H1 (cell line): ENCODE measurements at regions not wholly inside any gene's neighbourhood (a gene's known extent, or its start where the extent isn't known, plus 50 kb on each side); places are given as distances from the start of the nearest gene placed in this dataset.

Source experiments
- CTCF ChIA-PET: fragments of 300-600 bp; sonication (Branson Sonifier 250); formaldehyde crosslinking; loops from one replicate; lab custom pipeline; 2021; ENCODE audit not compliant: partially characterized antibody; lab: Charles Lee
- POLR2A ChIA-PET: fragments of 300-600 bp; sonication (Branson Sonifier 250); formaldehyde crosslinking; loops from one replicate; lab custom pipeline; 2021; ENCODE audit warnings: inconsistent platforms; ENCODE audit not compliant: partially characterized antibody; lab: Charles Lee
- DNase-seq, 2 experiments: peaks; one replicate each; pipeline versions ENCODE4 v3.0.0 to v3.0.0-alpha.2; 2010 to 2022; ENCODE audit warnings: low spot score in 2 of 2, low read depth in 1 of 2, mixed read lengths in 1 of 2
- FAIRE-seq: peaks from 2 replicates; lab custom pipeline; 2011; peaks lifted over from hg19 to GRCh38; lab: Jason Lieb, UNC
- H2AFZ ChIP-seq: 2 replicates; pipeline ENCODE4 v1.8.1; 2012; ENCODE audit warnings: low read length, inconsistent platforms
- H2AK5ac ChIP-seq: 2 replicates; pipeline ENCODE4 v1.6.1; 2013; ENCODE audit warnings: low read depth, low read length
- H2BK120ac ChIP-seq: replicated peaks from 2 replicates; pipeline ENCODE3; 2013; ENCODE audit warnings: low read depth, low read length, inconsistent platforms
- H2BK12ac ChIP-seq: 2 replicates; pipeline ENCODE4 v1.6.1; 2013; ENCODE audit warnings: low read depth, low read length
- H2BK15ac ChIP-seq: 2 replicates; pipeline ENCODE4 v1.6.1; 2013; ENCODE audit warnings: low read length
- H2BK20ac ChIP-seq: 2 replicates; pipeline ENCODE4 v1.6.1; 2013; ENCODE audit warnings: low read length
- H2BK5ac ChIP-seq: 2 replicates; pipeline ENCODE4 v1.6.1; 2013; ENCODE audit warnings: low read depth, low read length
- H3K14ac ChIP-seq: 2 replicates; pipeline ENCODE4 v1.6.1; 2013; ENCODE audit warnings: inconsistent platforms; ENCODE audit not compliant: insufficient read length
- H3K18ac ChIP-seq: 2 replicates; pipeline ENCODE4 v1.6.1; 2013; ENCODE audit warnings: low read length; ENCODE audit errors: extremely low read depth
- H3K23ac ChIP-seq: 2 replicates; pipeline ENCODE4 v1.6.1; 2013; ENCODE audit warnings: inconsistent platforms; ENCODE audit not compliant: insufficient read length
- H3K23me2 ChIP-seq: 2 replicates; pipeline ENCODE4 v1.6.1; 2013; ENCODE audit warnings: low read depth, low read length
- H3K27ac ChIP-seq: 2 replicates; pipeline ENCODE4 v1.6.1; 2011; ENCODE audit warnings: low read depth, low read length, inconsistent platforms
- H3K27me3 ChIP-seq, 4 experiments: replicated peaks in 1 of 4; 1 replicate in 1 of 4; 2 replicates in 3 of 4; pipeline versions ENCODE4 v1.6.1 to v1.8.1; 2011 to 2013; ENCODE audit warnings: low read length in 3 of 4, mild to moderate bottlenecking in 3 of 4, inconsistent platforms in 2 of 4, mixed read lengths in 2 of 4, moderate library complexity in 1 of 4; ENCODE audit not compliant: control insufficient read depth in 3 of 4, insufficient read depth in 3 of 4; ENCODE audit errors: extremely low read depth in 1 of 4
- H3K36me3 ChIP-seq, 4 experiments: 2 replicates each; pipeline versions ENCODE4 v1.6.1 to v1.8.1; 2011 to 2013; ENCODE audit warnings: mild to moderate bottlenecking in 4 of 4, low read length in 3 of 4, moderate library complexity in 2 of 4, control low read depth in 1 of 4, inconsistent platforms in 1 of 4; ENCODE audit not compliant: insufficient read depth in 4 of 4, control insufficient read depth in 2 of 4
- H3K4ac ChIP-seq: replicated peaks from 2 replicates; pipeline ENCODE3; 2013; ENCODE audit warnings: low read length, low read depth, mixed read lengths, inconsistent platforms; ENCODE audit not compliant: insufficient read length
- H3K4me1 ChIP-seq, 4 experiments: replicated peaks in 1 of 4; 1 replicate in 1 of 4; 2 replicates in 3 of 4; pipeline versions ENCODE4 v1.6.1 to v1.8.1; 2011 to 2013; ENCODE audit warnings: low read length in 3 of 4, inconsistent platforms in 2 of 4, mixed read lengths in 1 of 4; ENCODE audit not compliant: insufficient read depth in 4 of 4, control insufficient read depth in 3 of 4
- H3K4me2 ChIP-seq, 2 experiments: 2 replicates each; pipeline versions ENCODE4 v1.6.1 to v1.8.1; 2011 to 2013; ENCODE audit warnings: low read depth in 2 of 2, low read length in 2 of 2, control low read depth in 1 of 2, inconsistent platforms in 1 of 2, mild to moderate bottlenecking in 1 of 2; ENCODE audit not compliant: insufficient read depth in 1 of 2
- H3K4me3 ChIP-seq, 4 experiments: fragments of 200-600, 300-600 bp in 1 of 4; sonication (generic), shearing (Covaris generic), sonication (Bioruptor Twin) in 1 of 4; 2 replicates each; pipeline versions ENCODE4 v1.5.1 to v1.8.1; 2011 to 2016; ENCODE audit warnings: low read length in 4 of 4, low read depth in 3 of 4, control low read depth in 2 of 4, inconsistent platforms in 2 of 4, mild to moderate bottlenecking in 2 of 4, mixed read lengths in 1 of 4, moderate library complexity in 1 of 4; ENCODE audit not compliant: insufficient read depth in 2 of 4; ENCODE audit errors: extremely low read depth in 1 of 4
- H3K56ac ChIP-seq: replicated peaks from 2 replicates; pipeline ENCODE3; 2013; ENCODE audit warnings: low read depth, mild to moderate bottlenecking, mixed read lengths, low read length, inconsistent platforms; ENCODE audit not compliant: insufficient read length
- H3K79me1 ChIP-seq: 2 replicates; pipeline ENCODE4 v1.6.1; 2013; ENCODE audit warnings: low read depth, low read length, control low read depth
- H3K79me2 ChIP-seq, 2 experiments: 2 replicates each; pipeline versions ENCODE4 v1.6.1 to v1.8.1; 2012 to 2013; ENCODE audit warnings: low read length in 2 of 2, mild to moderate bottlenecking in 2 of 2, inconsistent platforms in 1 of 2; ENCODE audit not compliant: insufficient read depth in 2 of 2, control insufficient read depth in 1 of 2
- H3K9ac ChIP-seq, 4 experiments: replicated peaks in 1 of 4; 1 replicate in 1 of 4; 2 replicates in 3 of 4; pipeline versions ENCODE4 v1.6.1 to v1.8.1; 2011 to 2013; ENCODE audit warnings: low read depth in 3 of 4, low read length in 3 of 4, control low read depth in 2 of 4, mild to moderate bottlenecking in 2 of 4, moderate library complexity in 2 of 4, inconsistent platforms in 1 of 4; ENCODE audit errors: extremely low read depth in 1 of 4
- H3K9me3 ChIP-seq, 2 experiments: 2 replicates each; pipeline versions ENCODE4 v1.6.1 to v1.8.1; 2012 to 2013; ENCODE audit warnings: mild to moderate bottlenecking in 2 of 2, moderate library complexity in 2 of 2, control low read depth in 1 of 2, inconsistent platforms in 1 of 2, low read depth in 1 of 2, low read length in 1 of 2, mixed read lengths in 1 of 2; ENCODE audit not compliant: insufficient read depth in 2 of 2
- H4K20me1 ChIP-seq, 2 experiments: replicated peaks in 1 of 2; 2 replicates each; pipeline versions ENCODE3 to v1.8.1; 2011 to 2013; ENCODE audit warnings: inconsistent platforms in 2 of 2, low read length in 2 of 2, mild to moderate bottlenecking in 1 of 2; ENCODE audit not compliant: insufficient read depth in 2 of 2, control insufficient read depth in 1 of 2
- H4K5ac ChIP-seq: 2 replicates; pipeline ENCODE4 v1.6.1; 2013; ENCODE audit warnings: low read length, low read depth, mixed read lengths, inconsistent platforms; ENCODE audit not compliant: insufficient read length
- H4K8ac ChIP-seq: 2 replicates; pipeline ENCODE4 v1.8.0; 2013; ENCODE audit warnings: mild to moderate bottlenecking, moderate library complexity, low read length, inconsistent platforms; ENCODE audit not compliant: insufficient read depth; ENCODE audit errors: extremely low read depth
- H4K91ac ChIP-seq: replicated peaks from 2 replicates; pipeline ENCODE3; 2013; ENCODE audit warnings: low read length, mixed read lengths, inconsistent platforms; ENCODE audit not compliant: insufficient read length
- BCL11A ChIP-seq, 2 experiments: IDR thresholded peaks; one replicate each; pipeline ENCODE4 v1.6.1; 2011; ENCODE audit warnings: low read depth in 2 of 2, low read length in 2 of 2, mild to moderate bottlenecking in 2 of 2
- CBX5 ChIP-seq: fragments of 300-800, 300-1000 bp; sonication (generic); IDR thresholded peaks from 2 replicates; pipeline ENCODE4 v1.7.1; 2016; ENCODE audit warnings: antibody characterized with exemption, low read length, low read depth
- CEBPB ChIP-seq: IDR thresholded peaks from 2 replicates; pipeline ENCODE4 v1.6.1; 2012; ENCODE audit warnings: low read depth, low read length
- CHD1 ChIP-seq: IDR thresholded peaks from 2 replicates; pipeline ENCODE4 v1.6.1; 2012; ENCODE audit warnings: low read depth, low read length, improper control_type of control experiment
- CHD2 ChIP-seq: IDR thresholded peaks from 2 replicates; pipeline ENCODE4 v1.6.1; 2012; ENCODE audit warnings: low read length, improper control_type of control experiment
- CTBP2 ChIP-seq: IDR thresholded peaks from 2 replicates; pipeline ENCODE4 v1.7.0; 2011; ENCODE audit warnings: borderline replicate concordance, mild to moderate bottlenecking, moderate library complexity, mixed read lengths, low read length; ENCODE audit not compliant: insufficient read depth, insufficient read length
- EZH2 ChIP-seq: fragments of 200-600 bp; sonication (generic); IDR thresholded peaks from 2 replicates; pipeline ENCODE4 v1.7.1; 2012; ENCODE audit warnings: low read depth, mild to moderate bottlenecking, moderate library complexity, low read length, inconsistent platforms; ENCODE audit not compliant: severe bottlenecking
- JUN ChIP-seq: IDR thresholded peaks from 2 replicates; pipeline ENCODE4 v1.6.1; 2011; ENCODE audit warnings: low read depth, mild to moderate bottlenecking, improper control_type of control experiment, low read length
- RBBP5 ChIP-seq: IDR thresholded peaks from 2 replicates; pipeline ENCODE4 v1.7.1; 2012; ENCODE audit warnings: low read depth, mild to moderate bottlenecking, inconsistent platforms, low read length, moderate library complexity, borderline replicate concordance
- SIN3A ChIP-seq, 2 experiments: IDR thresholded peaks in 1 of 2; conservative IDR thresholded peaks in 1 of 2; 2 replicates each; pipeline ENCODE4 v1.6.1; 2011 to 2012; ENCODE audit warnings: low read length in 2 of 2, improper control_type of control experiment in 1 of 2, low read depth in 1 of 2, mild to moderate bottlenecking in 1 of 2
- SP2 ChIP-seq: IDR thresholded peaks from 2 replicates; pipeline ENCODE4 v1.6.1; 2012; ENCODE audit warnings: mild to moderate bottlenecking, low read length, inconsistent platforms
- SP4 ChIP-seq: IDR thresholded peaks from 2 replicates; pipeline ENCODE4 v1.6.1; 2012; ENCODE audit warnings: low read length, inconsistent platforms
- TAF7 ChIP-seq: optimal IDR thresholded peaks from 2 replicates; pipeline ENCODE3; 2011; ENCODE audit warnings: low read depth, mild to moderate bottlenecking, inconsistent platforms, low read length, moderate library complexity, borderline replicate concordance
- TEAD4 ChIP-seq: IDR thresholded peaks from 2 replicates; pipeline ENCODE4 v1.6.1; 2012; ENCODE audit warnings: low read depth, low read length, inconsistent platforms, mixed read lengths
- USF2 ChIP-seq: IDR thresholded peaks from 2 replicates; pipeline ENCODE4 v1.6.1; 2011; ENCODE audit warnings: low read length, improper control_type of control experiment
- WGBS, 2 experiments: shearing (Covaris generic) in 1 of 2; methylation state at CpG; one replicate each; pipeline versions ENCODE4 v1.1.6 to v1.1.7; 2013 to 2015; ENCODE audit warnings: low lambda C conversion rate in 2 of 2, mixed read lengths in 2 of 2, inconsistent platforms in 1 of 2, low coverage in 1 of 2, missing lambda C conversion rate in 1 of 2; ENCODE audit not compliant: insufficient replicate concordance in 2 of 2, insufficient coverage in 1 of 2, insufficient read length in 1 of 2; ENCODE audit errors: extremely low coverage in 1 of 2, missing lambda C conversion rate in 1 of 2; 5-methylcytosine and 5-hydroxymethylcytosine counted together

- no peak overlapping the region for H2BK15ac ChIP-seq
- H3K23me2 ChIP-seq, result no peaks in the 10 kb centered on the region
- H3K4me2 ChIP-seq, result no peak overlapping the region
- no peak overlapping the region for H3K18ac ChIP-seq
- no peak overlapping the region for H4K5ac ChIP-seq
- H3K4ac ChIP-seq, result no peak overlapping the region
- H2BK120ac ChIP-seq, result no peak overlapping the region
- no peaks in the 10 kb centered on the region for H3K36me3 ChIP-seq
- H3K9me3 ChIP-seq, result peaks cover 0 to 8% of the 10 kb centered on the region in 2 experiments; a peak in 1 of 4 replicates
- no peaks in the 10 kb centered on the region for H4K20me1 ChIP-seq
- H3K79me1 ChIP-seq, result no peaks in the 10 kb centered on the region
- no peaks in the 10 kb centered on the region for H3K4me1 ChIP-seq
- no peaks in the 10 kb centered on the region for H3K27me3 ChIP-seq
- H3K14ac ChIP-seq, result no peak overlapping the region
- H2AK5ac ChIP-seq, result no peak overlapping the region
- no peak overlapping the region for H2AFZ ChIP-seq
- H2BK12ac ChIP-seq, result no peak overlapping the region
- no peak overlapping the region for H4K8ac ChIP-seq
- DNase-seq (no peak), FAIRE-seq (no peak)
- H2BK5ac ChIP-seq, result no peak overlapping the region
- H3K79me2 ChIP-seq, result no peaks in the 10 kb centered on the region
- ChIA-PET CTCF (no interaction called here), POLR2A (no interaction called here)
- no peak overlapping the region for H3K4me3 ChIP-seq
- no peak overlapping the region for H4K91ac ChIP-seq
- no peak overlapping the region for H3K56ac ChIP-seq
- H2BK20ac ChIP-seq, result no peak overlapping the region
- WGBS, 2 experiments, result 92% methylated on average over 3 of the region's 4 CpGs; no CpG with 5 or more reads in 1 of the 2 experiments
- no peak overlapping the region for H3K27ac ChIP-seq
- H3K9ac ChIP-seq, result no peak overlapping the region
- H3K23ac ChIP-seq, result no peak overlapping the region
- no peak for TF ChIP-seq BCL11A (IDR thresholded peaks at IDR 0.05; ENCODE audit: low read depth in 2 of 2, low read length in 2 of 2)
- no peak for TF ChIP-seq SP4
- TF ChIP-seq CBX5, result no peak
- no peak for TF ChIP-seq CEBPB
- TF ChIP-seq TEAD4, result no peak
- no peak for TF ChIP-seq TAF7
- TF ChIP-seq USF2, result no peak
- no peak for TF ChIP-seq CTBP2
- TF ChIP-seq RBBP5, result no peak
- TF ChIP-seq EZH2, result no peak
- no peak for TF ChIP-seq SIN3A (conservative IDR thresholded peaks at IDR 0.05 in 1 of 2, IDR thresholded peaks at IDR 0.05 in 1 of 2; ENCODE audit: low read depth in 1 of 2, low read length in 2 of 2)
- TF ChIP-seq JUN, result no peak
- no peak for TF ChIP-seq CHD1
- TF ChIP-seq SP2, result no peak
- TF ChIP-seq CHD2, result no peak
Observed at GRCh38 chr6:164051427-164051826, 636.9 kb downstream of the QKI start.
